ENCODE measurements at regions not wholly inside any gene's neighbourhood (a gene's known extent, or its start where the extent isn't known, plus 50 kb on each side); places are given as distances from the start of the nearest gene placed in this dataset.

DNA sequence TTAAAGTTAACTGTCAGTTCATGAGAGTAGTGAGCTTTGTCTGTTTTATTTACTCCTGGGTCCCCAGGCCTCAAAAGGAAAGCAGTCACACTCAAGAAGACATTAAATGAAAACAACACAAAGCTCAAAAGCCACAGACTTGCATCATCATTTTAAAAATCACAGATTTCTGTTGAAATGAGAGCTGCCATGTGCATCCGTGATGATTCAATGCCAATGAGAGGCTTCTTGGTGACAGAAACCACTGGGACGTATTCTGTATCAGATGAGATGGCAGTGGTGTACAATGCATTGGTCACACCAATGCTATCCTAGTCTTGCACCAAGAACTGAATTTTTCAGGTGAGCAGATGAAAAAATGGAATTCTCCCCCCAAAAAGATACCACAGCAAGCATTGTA is 204.8 kb downstream of the ANAPC1 start:
- TF ChIP-seq, protein P1, sequence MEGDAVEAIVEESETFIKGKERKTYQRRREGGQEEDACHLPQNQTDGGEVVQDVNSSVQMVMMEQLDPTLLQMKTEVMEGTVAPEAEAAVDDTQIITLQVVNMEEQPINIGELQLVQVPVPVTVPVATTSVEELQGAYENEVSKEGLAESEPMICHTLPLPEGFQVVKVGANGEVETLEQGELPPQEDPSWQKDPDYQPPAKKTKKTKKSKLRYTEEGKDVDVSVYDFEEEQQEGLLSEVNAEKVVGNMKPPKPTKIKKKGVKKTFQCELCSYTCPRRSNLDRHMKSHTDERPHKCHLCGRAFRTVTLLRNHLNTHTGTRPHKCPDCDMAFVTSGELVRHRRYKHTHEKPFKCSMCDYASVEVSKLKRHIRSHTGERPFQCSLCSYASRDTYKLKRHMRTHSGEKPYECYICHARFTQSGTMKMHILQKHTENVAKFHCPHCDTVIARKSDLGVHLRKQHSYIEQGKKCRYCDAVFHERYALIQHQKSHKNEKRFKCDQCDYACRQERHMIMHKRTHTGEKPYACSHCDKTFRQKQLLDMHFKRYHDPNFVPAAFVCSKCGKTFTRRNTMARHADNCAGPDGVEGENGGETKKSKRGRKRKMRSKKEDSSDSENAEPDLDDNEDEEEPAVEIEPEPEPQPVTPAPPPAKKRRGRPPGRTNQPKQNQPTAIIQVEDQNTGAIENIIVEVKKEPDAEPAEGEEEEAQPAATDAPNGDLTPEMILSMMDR (IDR thresholded peaks at IDR 0.05; ENCODE audit: low read depth, low read length): no peak
- TF ChIP-seq, protein P2, sequence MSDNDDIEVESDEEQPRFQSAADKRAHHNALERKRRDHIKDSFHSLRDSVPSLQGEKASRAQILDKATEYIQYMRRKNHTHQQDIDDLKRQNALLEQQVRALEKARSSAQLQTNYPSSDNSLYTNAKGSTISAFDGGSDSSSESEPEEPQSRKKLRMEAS (IDR thresholded peaks at IDR 0.05; ENCODE audit: low read depth, low read length): peak; percentile 37; the same call in 1 of the 2 replicates
- TF ChIP-seq POLR2A (IDR thresholded peaks at IDR 0.05; ENCODE audit: extremely low read depth, insufficient read length) (no peak), MYC (IDR thresholded peaks at IDR 0.05; ENCODE audit: low read depth, low read length) (peak; percentile 52)
- DNase-seq (ENCODE audit: low read depth): peak; percentile 42
- no peak overlapping the region for H3K4me3 ChIP-seq (ENCODE audit: low read depth, low read length)

DNA sequence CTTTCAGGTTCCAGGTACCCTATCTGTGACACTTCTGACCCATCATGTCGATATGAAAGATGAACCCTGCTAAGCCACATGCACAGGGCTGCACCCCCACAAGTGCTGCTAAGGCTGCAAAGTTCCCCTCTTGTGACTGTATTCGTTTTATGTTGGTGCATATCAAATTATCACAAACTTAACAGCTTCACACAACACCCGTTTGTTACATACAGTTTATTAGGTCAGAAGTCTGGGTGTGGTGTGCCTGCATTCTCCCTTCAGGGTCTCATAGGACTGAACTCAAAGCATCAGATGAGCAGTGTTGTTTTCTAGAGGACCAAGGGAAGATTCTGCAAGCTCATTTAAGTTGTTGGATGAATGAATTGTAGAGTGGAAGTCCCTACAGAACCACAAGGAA is 199.4 kb downstream of the ANAPC1 start:
- TF ChIP-seq, protein P2 (IDR thresholded peaks at IDR 0.05; ENCODE audit: low read depth, low read length): no peak
- TF ChIP-seq, protein P1 (IDR thresholded peaks at IDR 0.05; ENCODE audit: low read depth, low read length): no peak
- TF ChIP-seq MYC (IDR thresholded peaks at IDR 0.05; ENCODE audit: low read depth, low read length) (no peak), POLR2A (IDR thresholded peaks at IDR 0.05; ENCODE audit: extremely low read depth, insufficient read length) (no peak)
- no peak for DNase-seq (ENCODE audit: low read depth)
- H3K4me3 ChIP-seq (ENCODE audit: low read depth, low read length): no peak overlapping the region

DNA sequence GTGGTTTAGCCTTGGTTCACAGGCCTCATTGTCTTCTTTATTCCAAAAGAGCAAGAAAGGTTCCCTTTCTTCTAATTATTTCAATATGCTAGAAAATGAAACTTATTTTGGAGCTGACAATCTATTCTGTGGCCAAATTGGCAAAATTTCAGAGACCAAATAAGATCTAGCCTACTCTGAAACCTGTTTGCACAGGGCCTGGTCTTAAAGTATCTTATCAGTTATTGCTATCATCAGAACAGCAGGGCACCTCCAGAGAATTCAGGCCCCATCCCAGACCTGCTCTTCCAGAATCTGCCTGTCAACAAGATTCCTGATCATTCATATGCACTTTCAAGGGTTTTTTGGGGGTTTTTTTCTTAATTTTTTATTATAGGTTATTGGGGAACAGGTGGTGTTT is 198.7 kb downstream of the ANAPC1 start:
- H3K4me3 ChIP-seq (ENCODE audit: low read depth, low read length): no peak overlapping the region
- no peak for TF ChIP-seq POLR2A (IDR thresholded peaks at IDR 0.05; ENCODE audit: extremely low read depth, insufficient read length)
- no peak for DNase-seq (ENCODE audit: low read depth)

DNA sequence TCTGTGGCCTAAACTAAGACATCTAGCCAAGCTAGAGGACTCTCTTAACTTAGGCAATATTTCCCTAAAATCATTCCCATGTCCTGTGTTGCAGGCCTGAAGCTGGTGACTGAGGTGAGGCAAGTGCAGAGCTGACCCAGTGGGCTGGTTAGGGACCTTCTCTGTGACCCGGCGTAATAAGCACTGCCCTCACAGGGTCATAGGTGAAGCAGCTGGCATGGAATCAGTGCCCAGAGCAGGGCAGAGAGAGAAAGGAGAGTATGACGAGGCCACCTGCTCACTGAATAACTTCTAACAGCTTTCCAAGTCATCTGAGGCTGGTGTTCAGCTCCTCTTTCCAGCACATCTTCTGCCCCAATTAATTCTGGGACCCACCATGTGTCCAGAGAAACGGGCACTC is 197.0 kb downstream of the ANAPC1 start:
- DNase-seq (ENCODE audit: low read depth): no peak
- H3K4me3 ChIP-seq (ENCODE audit: low read depth, low read length): no peak overlapping the region
- no peak for TF ChIP-seq MYC (IDR thresholded peaks at IDR 0.05; ENCODE audit: low read depth, low read length)
- no peak for TF ChIP-seq POLR2A (IDR thresholded peaks at IDR 0.05; ENCODE audit: extremely low read depth, insufficient read length)
- TF ChIP-seq, protein P1 (IDR thresholded peaks at IDR 0.05; ENCODE audit: low read depth, low read length): no peak

DNA sequence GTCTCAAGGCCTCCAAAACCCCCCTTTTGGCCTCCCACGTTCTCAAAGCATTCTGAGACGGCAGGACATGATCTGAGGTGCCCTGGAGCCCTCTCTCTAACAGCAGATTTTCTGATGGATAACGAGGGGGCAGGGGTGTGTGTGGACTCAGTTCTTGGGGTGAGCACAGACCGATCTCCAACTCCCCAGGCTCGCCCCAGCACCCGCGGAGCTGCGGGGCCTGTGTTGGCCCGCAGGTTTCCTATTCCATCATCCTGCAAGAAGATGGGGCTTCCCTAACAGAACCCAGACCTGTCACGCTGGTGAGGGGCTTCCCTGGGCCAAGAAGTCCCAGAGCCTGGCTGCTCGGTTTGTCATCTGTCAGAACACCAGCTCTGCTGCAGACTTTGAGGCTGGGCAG is 196.1 kb downstream of the ANAPC1 start:
- no peak for DNase-seq (ENCODE audit: low read depth)
- TF ChIP-seq, protein P1 (IDR thresholded peaks at IDR 0.05; ENCODE audit: low read depth, low read length): no peak
- TF ChIP-seq POLR2A (IDR thresholded peaks at IDR 0.05; ENCODE audit: extremely low read depth, insufficient read length) (no peak), MYC (IDR thresholded peaks at IDR 0.05; ENCODE audit: low read depth, low read length) (no peak)
- TF ChIP-seq, protein P2 (IDR thresholded peaks at IDR 0.05; ENCODE audit: low read depth, low read length): no peak
- no peak overlapping the region for H3K4me3 ChIP-seq (ENCODE audit: low read depth, low read length)

DNA sequence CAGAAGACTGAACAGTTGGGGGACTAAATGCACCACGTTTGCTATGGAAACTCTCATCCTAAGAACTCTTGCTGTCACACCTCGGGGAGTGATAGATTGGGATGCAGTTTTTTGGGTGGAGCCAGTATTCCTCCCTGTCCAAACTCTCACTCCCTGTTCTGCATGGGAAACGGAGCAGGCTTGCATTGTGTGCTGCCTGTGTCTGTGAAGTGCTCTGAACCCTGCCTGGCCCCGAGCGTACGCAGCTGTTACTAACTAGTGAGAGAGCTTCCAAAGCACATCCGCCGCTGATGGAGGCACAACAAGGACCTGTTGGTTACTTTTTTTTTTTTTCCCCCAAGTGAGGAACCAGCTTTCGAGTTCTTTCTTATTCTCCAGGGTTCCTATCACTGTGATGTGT is 195.5 kb downstream of the ANAPC1 start:
- no peak overlapping the region for H3K4me3 ChIP-seq (ENCODE audit: low read depth, low read length)
- TF ChIP-seq MYC (IDR thresholded peaks at IDR 0.05; ENCODE audit: low read depth, low read length) (no peak), POLR2A (IDR thresholded peaks at IDR 0.05; ENCODE audit: extremely low read depth, insufficient read length) (no peak)
- TF ChIP-seq, protein P2 (IDR thresholded peaks at IDR 0.05; ENCODE audit: low read depth, low read length): no peak
- TF ChIP-seq, protein P1 (IDR thresholded peaks at IDR 0.05; ENCODE audit: low read depth, low read length): no peak
- no peak for DNase-seq (ENCODE audit: low read depth)
